Stimulated activated CD4-positive, alpha-beta T cell treated with anti-CD3 and anti-CD28 coated beads, Interleukin-4, amount 100 ng/mL, for 1 hour (primary cell): ENCODE measurements at regions not wholly inside any gene's neighbourhood (a gene's known extent, or its start where the extent isn't known, plus 50 kb on each side); places are given as distances from the start of the nearest gene placed in this dataset.

ENCODE experiments used
- DNase-seq: peaks from one replicate; pipeline ENCODE4 v3.0.0-alpha.2; 2020

DNA sequence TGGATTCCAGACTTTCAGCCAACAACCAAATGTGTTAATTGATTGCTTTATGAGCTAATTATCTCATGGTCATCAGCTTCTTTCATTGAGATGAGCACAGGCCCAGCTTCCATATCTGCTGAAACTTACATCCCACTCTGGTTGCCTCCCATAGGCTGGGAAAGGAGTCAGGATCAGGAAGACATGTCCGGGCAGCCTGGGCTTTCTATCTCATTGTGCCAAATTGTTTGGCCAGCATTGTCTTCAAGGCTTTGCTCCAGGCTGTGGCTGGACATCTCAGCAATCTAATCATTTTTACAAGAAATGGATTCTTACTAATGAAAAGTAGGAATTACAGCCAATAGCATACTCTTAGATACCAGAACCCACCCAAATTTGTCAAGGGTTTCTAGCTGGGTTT is 295.2 kb downstream of the CXCL12 start:
- no peak for DNase-seq

DNA sequence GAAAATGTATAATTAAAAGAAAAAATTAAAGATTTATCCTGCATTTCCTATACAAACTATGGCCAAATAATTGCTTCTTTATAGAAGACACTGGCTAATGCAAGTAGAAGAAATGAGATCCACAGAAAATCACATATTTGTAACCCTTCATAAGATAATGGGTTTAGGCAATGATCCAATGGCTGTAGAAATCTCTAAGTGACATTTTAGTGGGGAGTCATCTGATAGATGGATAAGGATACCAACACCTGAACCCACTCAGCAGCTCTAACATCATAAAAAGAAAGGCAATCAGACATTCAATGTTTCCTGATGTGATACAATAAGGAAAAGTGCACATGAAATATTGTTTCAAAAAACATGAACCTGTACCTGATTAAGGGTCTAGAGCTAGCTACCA is 297.5 kb downstream of the CXCL12 start:
- no peak for DNase-seq

- no peak for DNase-seq
Observed at GRCh38 chr10:44083719-44084400, 301.0 kb downstream of the CXCL12 start.

GRCh38 chr10:44071479-44071878 is 313.4 kb downstream of the CXCL12 start:
- DNase-seq = no peak

- no peak for DNase-seq
Observed at GRCh38 chr10:44070282-44070681, 314.6 kb downstream of the CXCL12 start.

DNA sequence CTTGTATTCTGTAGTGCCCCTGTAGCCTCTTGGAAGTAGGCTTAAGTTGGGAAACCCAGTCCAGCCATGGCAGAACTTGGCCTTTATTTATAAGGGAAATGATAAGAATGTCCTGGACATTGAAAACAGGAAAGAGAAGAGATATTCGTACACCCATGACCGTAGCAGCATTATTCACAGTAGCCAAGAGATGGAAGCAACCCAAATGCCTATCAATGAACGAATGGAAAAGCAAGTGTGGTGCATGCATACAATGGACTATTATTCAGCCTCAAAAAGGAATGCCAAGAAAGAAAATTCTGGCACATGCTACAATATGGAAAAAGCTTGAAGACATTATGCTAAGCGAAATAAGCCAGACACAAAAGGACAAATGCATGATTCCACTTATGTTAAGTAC is 315.3 kb downstream of the CXCL12 start:
- DNase-seq = no peak

DNA sequence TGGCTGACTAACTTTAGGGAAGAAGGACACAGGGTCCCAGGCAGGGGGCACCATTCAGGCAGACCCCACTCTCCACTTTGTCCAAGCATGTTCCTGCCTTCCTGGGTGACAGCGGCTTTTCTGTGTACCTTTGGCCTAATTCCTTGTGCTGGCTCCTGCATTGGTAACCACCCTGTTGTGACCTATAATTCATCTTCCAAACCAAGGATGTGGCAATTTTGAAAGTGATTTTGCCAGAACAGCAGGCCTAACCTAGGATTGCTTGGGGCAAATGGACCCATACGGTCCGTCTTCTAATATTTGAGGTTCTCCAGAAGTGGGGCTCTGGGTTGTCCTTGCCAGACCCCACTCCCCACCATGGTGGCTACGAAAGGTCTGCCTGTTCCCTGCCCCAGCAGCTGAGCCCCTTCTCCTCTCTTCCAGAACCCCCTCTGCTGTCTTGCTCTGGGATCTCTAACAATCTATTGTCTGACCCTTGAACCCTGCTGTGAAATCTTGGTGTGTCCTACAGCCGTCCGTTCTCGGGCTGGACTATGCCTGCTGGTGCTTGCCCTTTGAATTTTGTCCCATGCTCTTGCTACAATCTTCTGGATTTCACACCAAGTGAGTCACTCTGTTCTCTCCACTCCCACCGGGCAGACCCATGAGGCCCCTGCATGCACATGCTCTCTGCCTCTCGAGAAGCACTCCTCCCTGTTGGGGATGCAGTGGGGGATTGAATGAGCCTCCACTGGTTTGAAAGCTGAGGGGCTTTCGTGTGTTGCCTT is 316.0 kb downstream of the CXCL12 start:
- no peak for DNase-seq

DNA sequence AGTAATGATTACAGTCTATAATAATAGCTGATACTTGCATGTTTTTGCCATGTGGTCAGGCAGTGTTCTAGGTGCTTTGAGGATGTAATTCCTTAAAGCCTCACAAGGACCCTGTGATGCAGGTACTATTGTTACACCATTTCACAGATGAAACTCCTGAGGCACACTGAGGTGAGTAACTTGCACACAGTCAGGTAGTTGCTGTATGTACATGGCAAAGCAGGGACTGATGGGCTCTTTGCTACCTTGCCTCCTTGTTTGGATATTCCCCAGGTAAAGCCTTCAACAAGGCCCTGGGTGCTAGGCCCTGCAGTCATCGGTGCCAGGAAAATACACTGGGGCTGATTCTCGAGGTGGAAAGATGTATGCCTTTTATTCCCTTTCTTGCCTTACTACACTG is 317.5 kb downstream of the CXCL12 start:
- DNase-seq = no peak

GRCh38 chr10:44066527-44067255 is 318.2 kb downstream of the CXCL12 start:
- DNase-seq = no peak

- no peak for DNase-seq
Observed at GRCh38 chr10:44065788-44066526, 318.9 kb downstream of the CXCL12 start.

GRCh38 chr10:44064987-44065787 is 319.7 kb downstream of the CXCL12 start:
- DNase-seq = no peak

GRCh38 chr10:44064317-44064716 is 320.6 kb downstream of the CXCL12 start:
- DNase-seq = no peak

GRCh38 chr10:44063686-44064085 is 321.2 kb downstream of the CXCL12 start:
- DNase-seq = no peak

DNA sequence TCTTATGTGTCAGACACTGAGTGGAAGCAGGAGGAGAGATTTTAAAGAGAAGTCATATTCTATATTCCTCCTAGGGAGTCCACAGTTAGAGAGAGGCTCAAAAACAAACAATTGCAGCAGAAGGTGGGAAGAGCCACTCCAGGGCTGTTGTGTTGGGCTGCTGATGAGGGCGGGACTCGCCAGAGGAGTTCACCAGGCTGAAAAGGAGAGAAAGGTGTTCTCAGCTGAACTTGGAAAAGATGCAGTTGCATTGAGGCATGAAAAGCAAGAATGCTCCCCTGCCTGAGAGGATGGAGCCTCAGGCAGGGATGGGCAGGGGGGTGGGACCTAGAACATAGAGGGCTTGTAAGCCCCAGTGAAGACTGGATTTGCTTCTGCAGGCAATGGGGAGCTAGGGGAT is 324.2 kb downstream of the CXCL12 start:
- no peak for DNase-seq

GRCh38 chr10:44060221-44060620 is 324.7 kb downstream of the CXCL12 start:
- DNase-seq = no peak

- no peak for DNase-seq
Observed at GRCh38 chr10:44058259-44058658, 326.6 kb downstream of the CXCL12 start.

- DNase-seq = no peak
Observed at GRCh38 chr10:44056967-44057805, 327.7 kb downstream of the CXCL12 start.

GRCh38 chr10:44056206-44056605 is 328.7 kb downstream of the CXCL12 start:
- no peak for DNase-seq

DNA sequence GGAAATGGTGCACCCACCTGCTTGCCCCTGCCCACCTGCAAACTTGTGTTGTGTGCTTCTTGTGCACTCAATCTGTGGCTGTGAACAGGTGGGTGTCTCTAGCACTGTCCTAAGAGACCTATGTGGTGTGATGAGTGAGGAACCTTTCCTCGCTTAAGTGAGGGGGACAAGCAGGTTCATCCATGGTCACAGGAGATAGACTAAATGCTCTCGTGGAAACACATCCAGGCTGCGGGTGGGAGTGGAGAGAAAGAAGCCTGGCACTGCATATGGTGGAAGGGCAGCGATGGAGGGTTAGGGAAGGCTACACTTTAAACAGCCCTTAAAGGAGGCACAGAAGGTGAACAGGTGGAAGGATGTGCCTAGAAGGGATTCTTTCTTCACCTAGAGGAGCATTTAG is 330.9 kb downstream of the CXCL12 start:
- no peak for DNase-seq

GRCh38 chr10:44053391-44053790 is 331.5 kb downstream of the CXCL12 start:
- DNase-seq = no peak
